ENCODE measurements at regions not wholly inside any gene's neighbourhood (a gene's known extent, or its start where the extent isn't known, plus 50 kb on each side); places are given as distances from the start of the nearest gene placed in this dataset.

GRCh38 chr14:101029668-101030290 is 126.3 kb upstream of the RTL1 start (continued):
- TF ChIP-seq ATF3 (IDR thresholded peaks at IDR 0.05), result no peak

GRCh38 chr14:101030586-101030985 is 127.1 kb upstream of the RTL1 start:
- H4K20me1 ChIP-seq (ENCODE audit: insufficient read depth), result no peaks in the 10 kb centered on the region
- POLR2A ChIA-PET, result no interaction called here

More at GRCh38 chr14:101030586-101030985, 127.1 kb upstream of the RTL1 start:
- no peaks in the 10 kb centered on the region for H3K79me2 ChIP-seq (ENCODE audit: insufficient read depth, low read length)
- TF ChIP-seq POLR2AphosphoS5 (IDR thresholded peaks at IDR 0.05; ENCODE audit: low read depth, low read length) (no peak), SRF (IDR thresholded peaks at IDR 0.05; ENCODE audit: low read depth) (no peak), RAD21 (IDR thresholded peaks at IDR 0.05; ENCODE audit: low read depth) (no peak), YY1 (IDR thresholded peaks at IDR 0.05; ENCODE audit: extremely low read depth, insufficient replicate concordance, low read depth, low read length) (no peak), EGR1 (IDR thresholded peaks at IDR 0.05; ENCODE audit: low read depth) (no peak), EZH2phosphoT487 (IDR thresholded peaks at IDR 0.05; ENCODE audit: borderline replicate concordance) (no peak), ZNF274 (IDR thresholded peaks at IDR 0.05; ENCODE audit: low read depth, low read length) (no peak), CEBPB (IDR thresholded peaks at IDR 0.05; ENCODE audit: low read depth) (no peak), EZH2 (IDR thresholded peaks at IDR 0.05) (no peak), ZFX (IDR thresholded peaks at IDR 0.05) (no peak), CTCF (IDR thresholded peaks at IDR 0.05 in 2 of 3, conservative IDR thresholded peaks at IDR 0.05 in 1 of 3; ENCODE audit: borderline replicate concordance in 1 of 3, insufficient read depth in 1 of 3, low read depth in 2 of 3, low read length in 2 of 3) (no peak), REST (IDR thresholded peaks at IDR 0.05; ENCODE audit: low read depth) (no peak), FOSL1 (IDR thresholded peaks at IDR 0.05; ENCODE audit: low read depth) (no peak), SP1 (IDR thresholded peaks at IDR 0.05; ENCODE audit: low read depth) (no peak), ZBTB33 (IDR thresholded peaks at IDR 0.05; ENCODE audit: extremely low read depth, insufficient replicate concordance, low read length) (no peak), MAX (IDR thresholded peaks at IDR 0.05) (no peak), CBX3 (IDR thresholded peaks at IDR 0.05; ENCODE audit: low read depth) (no peak), JUND (IDR thresholded peaks at IDR 0.05) (no peak)
- ChIA-PET RAD21 (ENCODE audit: low non-redundant PET in 1 of 2, low total read pairs in 2 of 2, uncharacterized antibody in 2 of 2, unreplicated experiment in 2 of 2) (no interaction called here), CTCF (no interaction called here)
- BruUV-seq (replicated peaks), result no TSS peak
- ATAC-seq (no peak), DNase-seq (ENCODE audit: low read depth, low spot score) (no peak)
- H3K27me3 ChIP-seq (ENCODE audit: insufficient read depth, low read length), result no peaks in the 10 kb centered on the region
- H3K27ac ChIP-seq (ENCODE audit: low read depth, low read length), result no peak overlapping the region
- intact Hi-C loops (cut with micrococcal nuclease), result no loop called here
- H3K4me3 ChIP-seq (replicated peaks in 1 of 2; ENCODE audit: low read depth in 1 of 2, low read length in 2 of 2), result no peak overlapping the region
- no peaks in the 10 kb centered on the region for H3K36me3 ChIP-seq (ENCODE audit: control insufficient read depth in 1 of 2, insufficient read depth in 2 of 2, low read length in 2 of 2)
- H3K9me2 ChIP-seq (ENCODE audit: insufficient read depth), result no peaks in the 10 kb centered on the region
- no peaks in the 10 kb centered on the region for H3K4me1 ChIP-seq (ENCODE audit: control insufficient read depth in 1 of 2, insufficient read depth in 2 of 2, low read length in 2 of 2)
- no peaks in the 10 kb centered on the region for H3K9me3 ChIP-seq (ENCODE audit: control insufficient read depth in 1 of 2, insufficient read depth in 1 of 2, low read depth in 1 of 2, low read length in 2 of 2)
- no peak overlapping the region for H3K9ac ChIP-seq (ENCODE audit: low read length)
- H2AFZ ChIP-seq (ENCODE audit: low read depth, low read length, poor library complexity, severe bottlenecking), result no peak overlapping the region
- H3K4me2 ChIP-seq (ENCODE audit: low read length), result no peak overlapping the region
